ENCODE measurements at regions not wholly inside any gene's neighbourhood (a gene's known extent, or its start where the extent isn't known, plus 50 kb on each side); places are given as distances from the start of the nearest gene placed in this dataset.
A peak's percentile ranks its signal among the peaks of the same experiment; 100 is the strongest.

DNA sequence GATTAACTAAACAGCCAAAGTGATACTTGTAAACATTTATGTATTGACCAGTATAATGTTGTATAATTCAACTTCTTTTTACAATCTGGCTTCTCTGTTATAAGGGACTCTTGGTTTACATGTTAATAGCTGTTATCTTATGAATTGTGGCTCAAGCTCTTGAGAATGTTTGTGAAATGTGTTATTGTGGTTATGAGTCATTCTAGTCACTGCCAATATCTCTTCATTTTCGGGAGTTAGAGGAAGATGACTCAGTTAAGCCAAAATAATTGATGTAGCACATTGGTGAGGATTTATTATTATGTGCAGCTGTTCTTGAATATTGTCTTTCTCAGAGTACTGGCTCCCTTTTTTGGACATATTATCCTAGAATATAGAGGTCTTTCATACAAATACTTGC is 655.2 kb upstream of the RIOK2 start:
- Histone ChIP-seq H3K4me1 (ENCODE audit: control insufficient read depth, insufficient read depth, low read length) (peaks cover 7% of the 10 kb centered on the region; the same call in 1 of the 2 replicates), H3K36me3 (ENCODE audit: control insufficient read depth in 2 of 2, insufficient read depth in 1 of 2, low read length in 2 of 2) (no peaks in the 10 kb centered on the region), H3K4me3 (ENCODE audit: low read depth, low read length) (no peak overlapping the region), H3K27ac (ENCODE audit: extremely low read depth, low read depth, low read length) (no peak overlapping the region), H3K9me3 (ENCODE audit: control insufficient read depth, insufficient read depth, low read depth, low read length) (no peaks in the 10 kb centered on the region)
- POLR2A ChIA-PET, result no interaction called here
- CTCF ChIA-PET, result no interaction called here
- no peak for TF ChIP-seq ZNF19 (tag by site-specific recombination; IDR thresholded peaks at IDR 0.05; ENCODE audit: low read depth)
- TF ChIP-seq, protein P1, sequence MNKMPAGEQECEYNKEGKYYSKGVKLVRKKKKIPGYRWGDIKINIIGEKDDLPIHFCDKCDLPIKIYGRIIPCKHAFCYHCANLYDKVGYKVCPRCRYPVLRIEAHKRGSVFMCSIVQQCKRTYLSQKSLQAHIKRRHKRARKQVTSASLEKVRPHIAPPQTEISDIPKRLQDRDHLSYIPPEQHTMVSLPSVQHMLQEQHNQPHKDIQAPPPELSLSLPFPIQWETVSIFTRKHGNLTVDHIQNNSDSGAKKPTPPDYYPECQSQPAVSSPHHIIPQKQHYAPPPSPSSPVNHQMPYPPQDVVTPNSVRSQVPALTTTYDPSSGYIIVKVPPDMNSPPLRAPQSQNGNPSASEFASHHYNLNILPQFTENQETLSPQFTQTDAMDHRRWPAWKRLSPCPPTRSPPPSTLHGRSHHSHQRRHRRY (tag by site-specific recombination; IDR thresholded peaks at IDR 0.05), result no peak
- TF ChIP-seq, protein P2, sequence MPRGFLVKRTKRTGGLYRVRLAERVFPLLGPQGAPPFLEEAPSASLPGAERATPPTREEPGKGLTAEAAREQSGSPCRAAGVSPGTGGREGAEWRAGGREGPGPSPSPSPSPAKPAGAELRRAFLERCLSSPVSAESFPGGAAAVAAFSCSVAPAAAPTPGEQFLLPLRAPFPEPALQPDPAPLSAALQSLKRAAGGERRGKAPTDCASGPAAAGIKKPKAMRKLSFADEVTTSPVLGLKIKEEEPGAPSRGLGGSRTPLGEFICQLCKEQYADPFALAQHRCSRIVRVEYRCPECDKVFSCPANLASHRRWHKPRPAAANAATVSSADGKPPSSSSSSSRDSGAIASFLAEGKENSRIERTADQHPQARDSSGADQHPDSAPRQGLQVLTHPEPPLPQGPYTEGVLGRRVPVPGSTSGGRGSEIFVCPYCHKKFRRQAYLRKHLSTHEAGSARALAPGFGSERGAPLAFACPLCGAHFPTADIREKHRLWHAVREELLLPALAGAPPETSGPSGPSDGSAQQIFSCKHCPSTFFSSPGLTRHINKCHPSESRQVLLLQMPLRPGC (tag by site-specific recombination; IDR thresholded peaks at IDR 0.05), result peak; percentile 65; the same call in 1 of the 2 replicates
- TF ChIP-seq REPIN1 (tag by site-specific recombination; IDR thresholded peaks at IDR 0.05; ENCODE audit: low read depth), result no peak
- TF ChIP-seq ZNF76 (tag by site-specific recombination; IDR thresholded peaks at IDR 0.05; ENCODE audit: borderline replicate concordance, low read depth), result no peak
- no peak for TF ChIP-seq ZNF24 (tag by site-specific recombination; IDR thresholded peaks at IDR 0.05)
- TF ChIP-seq, protein P3, sequence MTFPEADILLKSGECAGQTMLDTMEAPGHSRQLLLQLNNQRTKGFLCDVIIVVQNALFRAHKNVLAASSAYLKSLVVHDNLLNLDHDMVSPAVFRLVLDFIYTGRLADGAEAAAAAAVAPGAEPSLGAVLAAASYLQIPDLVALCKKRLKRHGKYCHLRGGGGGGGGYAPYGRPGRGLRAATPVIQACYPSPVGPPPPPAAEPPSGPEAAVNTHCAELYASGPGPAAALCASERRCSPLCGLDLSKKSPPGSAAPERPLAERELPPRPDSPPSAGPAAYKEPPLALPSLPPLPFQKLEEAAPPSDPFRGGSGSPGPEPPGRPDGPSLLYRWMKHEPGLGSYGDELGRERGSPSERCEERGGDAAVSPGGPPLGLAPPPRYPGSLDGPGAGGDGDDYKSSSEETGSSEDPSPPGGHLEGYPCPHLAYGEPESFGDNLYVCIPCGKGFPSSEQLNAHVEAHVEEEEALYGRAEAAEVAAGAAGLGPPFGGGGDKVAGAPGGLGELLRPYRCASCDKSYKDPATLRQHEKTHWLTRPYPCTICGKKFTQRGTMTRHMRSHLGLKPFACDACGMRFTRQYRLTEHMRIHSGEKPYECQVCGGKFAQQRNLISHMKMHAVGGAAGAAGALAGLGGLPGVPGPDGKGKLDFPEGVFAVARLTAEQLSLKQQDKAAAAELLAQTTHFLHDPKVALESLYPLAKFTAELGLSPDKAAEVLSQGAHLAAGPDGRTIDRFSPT (tag by site-specific recombination; IDR thresholded peaks at IDR 0.05), result peak; percentile 73
- peak; percentile 93 for TF ChIP-seq ZEB2 (tag by site-specific recombination; IDR thresholded peaks at IDR 0.05)
- no peak for TF ChIP-seq ZNF768 (tag by site-specific recombination; IDR thresholded peaks at IDR 0.05)
- TF ChIP-seq ZNF747 (tag by site-specific recombination; IDR thresholded peaks at IDR 0.05), result no peak
- TF ChIP-seq, protein P4, sequence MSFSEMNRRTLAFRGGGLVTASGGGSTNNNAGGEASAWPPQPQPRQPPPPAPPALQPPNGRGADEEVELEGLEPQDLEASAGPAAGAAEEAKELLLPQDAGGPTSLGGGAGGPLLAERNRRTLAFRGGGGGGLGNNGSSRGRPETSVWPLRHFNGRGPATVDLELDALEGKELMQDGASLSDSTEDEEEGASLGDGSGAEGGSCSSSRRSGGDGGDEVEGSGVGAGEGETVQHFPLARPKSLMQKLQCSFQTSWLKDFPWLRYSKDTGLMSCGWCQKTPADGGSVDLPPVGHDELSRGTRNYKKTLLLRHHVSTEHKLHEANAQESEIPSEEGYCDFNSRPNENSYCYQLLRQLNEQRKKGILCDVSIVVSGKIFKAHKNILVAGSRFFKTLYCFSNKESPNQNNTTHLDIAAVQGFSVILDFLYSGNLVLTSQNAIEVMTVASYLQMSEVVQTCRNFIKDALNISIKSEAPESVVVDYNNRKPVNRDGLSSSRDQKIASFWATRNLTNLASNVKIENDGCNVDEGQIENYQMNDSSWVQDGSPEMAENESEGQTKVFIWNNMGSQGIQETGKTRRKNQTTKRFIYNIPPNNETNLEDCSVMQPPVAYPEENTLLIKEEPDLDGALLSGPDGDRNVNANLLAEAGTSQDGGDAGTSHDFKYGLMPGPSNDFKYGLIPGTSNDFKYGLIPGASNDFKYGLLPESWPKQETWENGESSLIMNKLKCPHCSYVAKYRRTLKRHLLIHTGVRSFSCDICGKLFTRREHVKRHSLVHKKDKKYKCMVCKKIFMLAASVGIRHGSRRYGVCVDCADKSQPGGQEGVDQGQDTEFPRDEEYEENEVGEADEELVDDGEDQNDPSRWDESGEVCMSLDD (tag by site-specific recombination; IDR thresholded peaks at IDR 0.05), result no peak
- no peak for TF ChIP-seq ZNF837 (tag by site-specific recombination; IDR thresholded peaks at IDR 0.05)
- TF ChIP-seq ZNF354C (tag by site-specific recombination; IDR thresholded peaks at IDR 0.05; ENCODE audit: borderline replicate concordance, low read depth), result no peak
- no peak for TF ChIP-seq HOXA7 (CRISPR knock-in tag; IDR thresholded peaks at IDR 0.05; ENCODE audit: borderline replicate concordance)
- TF ChIP-seq ZNF530 (tag by site-specific recombination; IDR thresholded peaks at IDR 0.05; ENCODE audit: low read depth), result no peak
- no peak for TF ChIP-seq ZNF10 (tag by site-specific recombination; IDR thresholded peaks at IDR 0.05)
- TF ChIP-seq, protein P5, sequence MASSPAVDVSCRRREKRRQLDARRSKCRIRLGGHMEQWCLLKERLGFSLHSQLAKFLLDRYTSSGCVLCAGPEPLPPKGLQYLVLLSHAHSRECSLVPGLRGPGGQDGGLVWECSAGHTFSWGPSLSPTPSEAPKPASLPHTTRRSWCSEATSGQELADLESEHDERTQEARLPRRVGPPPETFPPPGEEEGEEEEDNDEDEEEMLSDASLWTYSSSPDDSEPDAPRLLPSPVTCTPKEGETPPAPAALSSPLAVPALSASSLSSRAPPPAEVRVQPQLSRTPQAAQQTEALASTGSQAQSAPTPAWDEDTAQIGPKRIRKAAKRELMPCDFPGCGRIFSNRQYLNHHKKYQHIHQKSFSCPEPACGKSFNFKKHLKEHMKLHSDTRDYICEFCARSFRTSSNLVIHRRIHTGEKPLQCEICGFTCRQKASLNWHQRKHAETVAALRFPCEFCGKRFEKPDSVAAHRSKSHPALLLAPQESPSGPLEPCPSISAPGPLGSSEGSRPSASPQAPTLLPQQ (tag by site-specific recombination; IDR thresholded peaks at IDR 0.05), result peak; percentile 67; the same call in 1 of the 2 replicates
- no peak for TF ChIP-seq ZFP69B (tag by site-specific recombination; IDR thresholded peaks at IDR 0.05)
- TF ChIP-seq ZNF169 (tag by site-specific recombination; IDR thresholded peaks at IDR 0.05), result no peak
- no peak for TF ChIP-seq SP3 (tag by site-specific recombination; IDR thresholded peaks at IDR 0.05)
- TF ChIP-seq ZNF792 (tag by site-specific recombination; IDR thresholded peaks at IDR 0.05), result no peak
- TF ChIP-seq, protein P6, sequence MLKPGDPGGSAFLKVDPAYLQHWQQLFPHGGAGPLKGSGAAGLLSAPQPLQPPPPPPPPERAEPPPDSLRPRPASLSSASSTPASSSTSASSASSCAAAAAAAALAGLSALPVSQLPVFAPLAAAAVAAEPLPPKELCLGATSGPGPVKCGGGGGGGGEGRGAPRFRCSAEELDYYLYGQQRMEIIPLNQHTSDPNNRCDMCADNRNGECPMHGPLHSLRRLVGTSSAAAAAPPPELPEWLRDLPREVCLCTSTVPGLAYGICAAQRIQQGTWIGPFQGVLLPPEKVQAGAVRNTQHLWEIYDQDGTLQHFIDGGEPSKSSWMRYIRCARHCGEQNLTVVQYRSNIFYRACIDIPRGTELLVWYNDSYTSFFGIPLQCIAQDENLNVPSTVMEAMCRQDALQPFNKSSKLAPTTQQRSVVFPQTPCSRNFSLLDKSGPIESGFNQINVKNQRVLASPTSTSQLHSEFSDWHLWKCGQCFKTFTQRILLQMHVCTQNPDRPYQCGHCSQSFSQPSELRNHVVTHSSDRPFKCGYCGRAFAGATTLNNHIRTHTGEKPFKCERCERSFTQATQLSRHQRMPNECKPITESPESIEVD (tag by site-specific recombination; IDR thresholded peaks at IDR 0.05), result peak; percentile 26; the same call in 1 of the 2 replicates
- no peak for TF ChIP-seq ZNF548 (tag by site-specific recombination; IDR thresholded peaks at IDR 0.05)
- peak; percentile 41; the same call in 1 of the 2 replicates for TF ChIP-seq ZFP37 (tag by site-specific recombination; IDR thresholded peaks at IDR 0.05)
- TF ChIP-seq, protein P7, sequence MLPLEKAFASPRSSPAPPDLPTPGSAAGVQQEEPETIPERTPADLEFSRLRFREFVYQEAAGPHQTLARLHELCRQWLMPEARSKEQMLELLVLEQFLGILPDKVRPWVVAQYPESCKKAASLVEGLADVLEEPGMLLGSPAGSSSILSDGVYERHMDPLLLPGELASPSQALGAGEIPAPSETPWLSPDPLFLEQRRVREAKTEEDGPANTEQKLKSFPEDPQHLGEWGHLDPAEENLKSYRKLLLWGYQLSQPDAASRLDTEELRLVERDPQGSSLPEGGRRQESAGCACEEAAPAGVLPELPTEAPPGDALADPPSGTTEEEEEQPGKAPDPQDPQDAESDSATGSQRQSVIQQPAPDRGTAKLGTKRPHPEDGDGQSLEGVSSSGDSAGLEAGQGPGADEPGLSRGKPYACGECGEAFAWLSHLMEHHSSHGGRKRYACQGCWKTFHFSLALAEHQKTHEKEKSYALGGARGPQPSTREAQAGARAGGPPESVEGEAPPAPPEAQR (tag by site-specific recombination; IDR thresholded peaks at IDR 0.05), result no peak
- TF ChIP-seq ZNF670 (tag by site-specific recombination; IDR thresholded peaks at IDR 0.05; ENCODE audit: low read depth), result no peak
- no peak for TF ChIP-seq ZNF555 (tag by site-specific recombination; conservative IDR thresholded peaks at IDR 0.05)
